DOHH2 (cell line): ENCODE measurements at regions not wholly inside any gene's neighbourhood (a gene's known extent, or its start where the extent isn't known, plus 50 kb on each side); places are given as distances from the start of the nearest gene placed in this dataset.

Experiments used
- H3F3A ChIP-seq: fragments of 200-600 bp; sonication (generic), shearing (Covaris generic); 2 replicates; pipeline ENCODE4 v1.6.0; 2016; ENCODE audit warnings: antibody characterized with exemption, mild to moderate bottlenecking; ENCODE audit not compliant: control insufficient read depth, insufficient read depth
- H3K27ac ChIP-seq: fragments of 200-600 bp; sonication (generic); 2 replicates; pipeline ENCODE4 v1.5.1; 2014; ENCODE audit warnings: low read depth, mild to moderate bottlenecking, low read length, moderate library complexity
- H3K27me3 ChIP-seq: fragments of 200-600 bp; sonication (generic); 2 replicates; pipeline ENCODE4 v1.6.1; 2014; ENCODE audit warnings: mild to moderate bottlenecking, low read length, mixed read lengths; ENCODE audit not compliant: control insufficient read depth
- H3K36me3 ChIP-seq: fragments of 200-600 bp; sonication (generic); 2 replicates; pipeline ENCODE4 v1.6.1; 2014; ENCODE audit warnings: mild to moderate bottlenecking, low read length, moderate library complexity, mixed read lengths; ENCODE audit not compliant: control insufficient read depth
- H3K4me1 ChIP-seq: fragments of 200-600 bp; sonication (generic); 2 replicates; pipeline ENCODE4 v1.6.1; 2014; ENCODE audit warnings: mild to moderate bottlenecking, low read length, mixed read lengths; ENCODE audit not compliant: control insufficient read depth
- H3K4me2 ChIP-seq: fragments of 200-600 bp; sonication (generic); 2 replicates; pipeline ENCODE4 v1.6.0; 2014; ENCODE audit warnings: mild to moderate bottlenecking, low read length, moderate library complexity
- H3K4me3 ChIP-seq: fragments of 200-600 bp; sonication (generic); 2 replicates; pipeline ENCODE4 v1.5.1; 2014; ENCODE audit warnings: mild to moderate bottlenecking, low read length, mixed read lengths
- H3K79me2 ChIP-seq: fragments of 200-600 bp; sonication (generic); 2 replicates; pipeline ENCODE4 v1.6.1; 2014; ENCODE audit warnings: mild to moderate bottlenecking, low read length, mixed read lengths; ENCODE audit not compliant: control insufficient read depth
- H3K9me2 ChIP-seq: fragments of 200-600 bp; sonication (generic); replicated peaks from 2 replicates; pipeline ENCODE4 v1.6.1; 2014; ENCODE audit warnings: mild to moderate bottlenecking, low read length, mixed read lengths; ENCODE audit not compliant: control insufficient read depth
- H3K9me3 ChIP-seq: fragments of 200-600 bp; sonication (generic); 2 replicates; pipeline ENCODE4 v1.6.1; 2014; ENCODE audit warnings: antibody characterized with exemption, low read length, mixed read lengths; ENCODE audit not compliant: control insufficient read depth, insufficient read depth
- H4K20me1 ChIP-seq: fragments of 200-600 bp; sonication (generic); 2 replicates; pipeline ENCODE4 v1.6.0; 2014; ENCODE audit warnings: low read depth, mild to moderate bottlenecking, antibody characterized with exemption, low read length, moderate library complexity; ENCODE audit not compliant: control insufficient read depth, insufficient read depth
- EZH2phosphoT487 ChIP-seq: fragments of 200-600 bp; sonication (generic); IDR thresholded peaks from 2 replicates; pipeline ENCODE4 v1.6.1; 2017; ENCODE audit warnings: borderline replicate concordance, mild to moderate bottlenecking, antibody characterized with exemption, low read length, moderate library complexity, mixed read lengths
- TF ChIP-seq, protein P1 (sequence below): fragments of 200-600 bp; sonication (generic); IDR thresholded peaks from one replicate; pipeline ENCODE4 v1.5.1; 2014; ENCODE audit warnings: antibody characterized with exemption, mild to moderate bottlenecking, low read depth, low read length; ENCODE audit not compliant: poor library complexity, severe bottlenecking

GRCh38 chr16:86676254-86676670, 97.9 kb downstream of the FOXL1 start:
- H3K9me3 ChIP-seq: no peaks in the 10 kb centered on the region
- H3K4me3 ChIP-seq: no peak overlapping the region
- no peaks in the 10 kb centered on the region for H4K20me1 ChIP-seq
- TF ChIP-seq, protein P1, sequence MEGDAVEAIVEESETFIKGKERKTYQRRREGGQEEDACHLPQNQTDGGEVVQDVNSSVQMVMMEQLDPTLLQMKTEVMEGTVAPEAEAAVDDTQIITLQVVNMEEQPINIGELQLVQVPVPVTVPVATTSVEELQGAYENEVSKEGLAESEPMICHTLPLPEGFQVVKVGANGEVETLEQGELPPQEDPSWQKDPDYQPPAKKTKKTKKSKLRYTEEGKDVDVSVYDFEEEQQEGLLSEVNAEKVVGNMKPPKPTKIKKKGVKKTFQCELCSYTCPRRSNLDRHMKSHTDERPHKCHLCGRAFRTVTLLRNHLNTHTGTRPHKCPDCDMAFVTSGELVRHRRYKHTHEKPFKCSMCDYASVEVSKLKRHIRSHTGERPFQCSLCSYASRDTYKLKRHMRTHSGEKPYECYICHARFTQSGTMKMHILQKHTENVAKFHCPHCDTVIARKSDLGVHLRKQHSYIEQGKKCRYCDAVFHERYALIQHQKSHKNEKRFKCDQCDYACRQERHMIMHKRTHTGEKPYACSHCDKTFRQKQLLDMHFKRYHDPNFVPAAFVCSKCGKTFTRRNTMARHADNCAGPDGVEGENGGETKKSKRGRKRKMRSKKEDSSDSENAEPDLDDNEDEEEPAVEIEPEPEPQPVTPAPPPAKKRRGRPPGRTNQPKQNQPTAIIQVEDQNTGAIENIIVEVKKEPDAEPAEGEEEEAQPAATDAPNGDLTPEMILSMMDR: no peak
- no peak for TF ChIP-seq EZH2phosphoT487
- H3K36me3 ChIP-seq: no peaks in the 10 kb centered on the region
- H3F3A ChIP-seq: no peaks in the 10 kb centered on the region
- no peaks in the 10 kb centered on the region for H3K79me2 ChIP-seq
- no peaks in the 10 kb centered on the region for H3K9me2 ChIP-seq
- H3K4me1 ChIP-seq: no peaks in the 10 kb centered on the region
- H3K27ac ChIP-seq: no peak overlapping the region
- H3K4me2 ChIP-seq: no peak overlapping the region
- no peaks in the 10 kb centered on the region for H3K27me3 ChIP-seq

DNA sequence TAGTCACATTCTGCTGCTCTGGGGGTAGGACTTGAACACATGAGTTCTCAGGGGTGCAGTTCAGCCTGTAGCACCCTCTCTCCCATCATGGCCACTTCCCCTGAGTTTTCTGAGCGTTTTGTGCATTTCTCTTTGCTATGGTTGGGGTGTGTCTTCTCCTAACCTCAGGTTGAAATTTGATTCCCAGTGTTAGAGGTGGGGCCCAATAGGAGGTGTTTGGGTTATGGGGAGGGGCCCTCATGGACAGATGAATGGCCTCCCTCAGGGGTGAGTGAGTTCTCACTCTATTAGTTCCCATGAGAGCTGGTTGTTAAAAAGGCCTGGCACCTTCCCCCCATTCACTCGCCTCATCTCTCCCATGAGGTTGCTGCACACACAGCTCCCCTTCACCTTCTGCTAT, 101.1 kb downstream of the FOXL1 start:
- H3F3A ChIP-seq: no peaks in the 10 kb centered on the region
- H3K27ac ChIP-seq: no peak overlapping the region

GRCh38 chr16:86680162-86680561, 101.8 kb downstream of the FOXL1 start:
- Histone ChIP-seq H3K79me2 (no peaks in the 10 kb centered on the region), H3K27me3 (no peaks in the 10 kb centered on the region), H4K20me1 (no peaks in the 10 kb centered on the region), H3F3A (no peaks in the 10 kb centered on the region), H3K27ac (no peak overlapping the region), H3K9me2 (no peaks in the 10 kb centered on the region), H3K36me3 (no peaks in the 10 kb centered on the region), H3K4me1 (no peaks in the 10 kb centered on the region), H3K4me2 (no peak overlapping the region), H3K4me3 (no peak overlapping the region), H3K9me3 (no peaks in the 10 kb centered on the region)
- no peak for TF ChIP-seq EZH2phosphoT487
- TF ChIP-seq, protein P1: no peak

More for the DNA sequence above, 101.1 kb downstream of the FOXL1 start:
- no peaks in the 10 kb centered on the region for H3K9me3 ChIP-seq
- H3K27me3 ChIP-seq: no peaks in the 10 kb centered on the region
- TF ChIP-seq, protein P1: no peak
- no peak for TF ChIP-seq EZH2phosphoT487
- no peak overlapping the region for H3K4me3 ChIP-seq
- no peaks in the 10 kb centered on the region for H3K4me1 ChIP-seq
- no peaks in the 10 kb centered on the region for H3K36me3 ChIP-seq
- H3K79me2 ChIP-seq: no peaks in the 10 kb centered on the region
- H3K9me2 ChIP-seq: no peaks in the 10 kb centered on the region
- H4K20me1 ChIP-seq: no peaks in the 10 kb centered on the region
- no peak overlapping the region for H3K4me2 ChIP-seq

GRCh38 chr16:86680661-86681030, 102.3 kb downstream of the FOXL1 start:
- TF ChIP-seq EZH2phosphoT487: no peak
- TF ChIP-seq, protein P1: no peak
- H3K4me2 ChIP-seq: no peak overlapping the region
- H4K20me1 ChIP-seq: no peaks in the 10 kb centered on the region
- H3K4me3 ChIP-seq: no peak overlapping the region
- no peaks in the 10 kb centered on the region for H3F3A ChIP-seq
- no peaks in the 10 kb centered on the region for H3K27me3 ChIP-seq
- no peaks in the 10 kb centered on the region for H3K4me1 ChIP-seq
- no peaks in the 10 kb centered on the region for H3K79me2 ChIP-seq
- no peaks in the 10 kb centered on the region for H3K9me3 ChIP-seq
- H3K9me2 ChIP-seq: no peaks in the 10 kb centered on the region
- H3K27ac ChIP-seq: no peak overlapping the region
- H3K36me3 ChIP-seq: no peaks in the 10 kb centered on the region
